NB4 (cell line): ENCODE measurements at regions not wholly inside any gene's neighbourhood (a gene's known extent, or its start where the extent isn't known, plus 50 kb on each side); places are given as distances from the start of the nearest gene placed in this dataset.

ENCODE experiments used
- MYC ChIP-seq: IDR thresholded peaks from 2 replicates; pipeline ENCODE4 v1.6.1; 2011; ENCODE audit warnings: low read depth, low read length
- TF ChIP-seq, protein P1 (sequence below): IDR thresholded peaks from one replicate; pipeline ENCODE4 v1.5.1; 2012; ENCODE audit warnings: low read depth, low read length

DNA sequence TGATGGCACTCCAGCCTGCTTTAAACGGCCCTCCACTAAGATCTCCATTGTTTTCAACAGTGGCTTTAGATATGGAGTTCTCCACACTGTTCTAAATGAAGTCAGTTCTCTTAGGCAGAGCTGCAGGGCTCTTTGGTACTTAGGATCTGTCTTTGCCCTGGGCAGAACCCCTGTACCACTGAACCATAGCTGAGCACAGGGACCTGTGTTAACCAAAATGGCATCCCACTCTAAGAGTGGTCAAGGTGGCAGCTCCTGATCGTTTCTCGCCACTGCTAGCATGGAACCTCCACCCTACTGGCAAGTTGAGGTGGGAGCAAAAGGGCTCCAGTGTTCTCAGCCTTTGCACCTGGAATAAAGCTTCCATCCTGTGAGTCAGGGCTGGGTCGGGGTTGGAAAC lies 186.7 kb downstream of the TM2D1 start:
- TF ChIP-seq, protein P1, sequence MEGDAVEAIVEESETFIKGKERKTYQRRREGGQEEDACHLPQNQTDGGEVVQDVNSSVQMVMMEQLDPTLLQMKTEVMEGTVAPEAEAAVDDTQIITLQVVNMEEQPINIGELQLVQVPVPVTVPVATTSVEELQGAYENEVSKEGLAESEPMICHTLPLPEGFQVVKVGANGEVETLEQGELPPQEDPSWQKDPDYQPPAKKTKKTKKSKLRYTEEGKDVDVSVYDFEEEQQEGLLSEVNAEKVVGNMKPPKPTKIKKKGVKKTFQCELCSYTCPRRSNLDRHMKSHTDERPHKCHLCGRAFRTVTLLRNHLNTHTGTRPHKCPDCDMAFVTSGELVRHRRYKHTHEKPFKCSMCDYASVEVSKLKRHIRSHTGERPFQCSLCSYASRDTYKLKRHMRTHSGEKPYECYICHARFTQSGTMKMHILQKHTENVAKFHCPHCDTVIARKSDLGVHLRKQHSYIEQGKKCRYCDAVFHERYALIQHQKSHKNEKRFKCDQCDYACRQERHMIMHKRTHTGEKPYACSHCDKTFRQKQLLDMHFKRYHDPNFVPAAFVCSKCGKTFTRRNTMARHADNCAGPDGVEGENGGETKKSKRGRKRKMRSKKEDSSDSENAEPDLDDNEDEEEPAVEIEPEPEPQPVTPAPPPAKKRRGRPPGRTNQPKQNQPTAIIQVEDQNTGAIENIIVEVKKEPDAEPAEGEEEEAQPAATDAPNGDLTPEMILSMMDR = no peak
- no peak for TF ChIP-seq MYC
